ENCODE measurements at regions not wholly inside any gene's neighbourhood (a gene's known extent, or its start where the extent isn't known, plus 50 kb on each side); places are given as distances from the start of the nearest gene placed in this dataset.
"Not testable (repeated sequence)": the region's sequence is repeated elsewhere in the genome, so short reads cannot be mapped to it uniquely, and the experiment has no call there.

DNA sequence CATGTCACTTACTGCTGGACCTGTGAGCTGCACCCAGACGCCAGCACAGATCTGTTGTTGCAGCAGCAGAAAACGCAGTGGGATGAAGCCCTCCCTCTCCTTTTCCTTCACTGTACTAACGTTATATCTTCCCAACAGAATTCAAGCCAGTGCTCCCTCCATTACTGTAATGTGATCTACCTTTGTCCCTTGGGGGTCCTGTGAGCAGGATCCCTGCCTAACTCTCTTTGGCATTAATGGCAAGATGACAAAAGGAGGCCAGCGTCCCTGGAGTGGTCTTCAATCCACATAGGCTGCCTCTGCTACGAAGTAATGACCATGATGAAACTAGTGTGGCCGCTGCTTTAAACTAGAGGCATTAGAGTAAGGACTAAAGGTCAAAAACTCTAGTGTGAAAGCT is 69.3 kb upstream of the SOX14 start:
- Histone ChIP-seq H3K27ac (ENCODE audit: low read depth, low read length) (peak overlapping the region; percentile 47), H3K9ac (ENCODE audit: low read depth, low read length) (no peak overlapping the region), H3K9me3 (ENCODE audit: control insufficient read depth, insufficient read depth, low read length) (no peaks in the 10 kb centered on the region), H3K4me1 (ENCODE audit: control insufficient read depth, insufficient read depth, low read length) (peaks cover 18% of the 10 kb centered on the region), H3K4me3 (ENCODE audit: low read depth, low read length) (no peak overlapping the region), H3K27me3 (ENCODE audit: control insufficient read depth, insufficient read depth, low read length) (no peaks in the 10 kb centered on the region), H3K36me3 (ENCODE audit: control insufficient read depth, insufficient read depth, low read length) (no peaks in the 10 kb centered on the region)

DNA sequence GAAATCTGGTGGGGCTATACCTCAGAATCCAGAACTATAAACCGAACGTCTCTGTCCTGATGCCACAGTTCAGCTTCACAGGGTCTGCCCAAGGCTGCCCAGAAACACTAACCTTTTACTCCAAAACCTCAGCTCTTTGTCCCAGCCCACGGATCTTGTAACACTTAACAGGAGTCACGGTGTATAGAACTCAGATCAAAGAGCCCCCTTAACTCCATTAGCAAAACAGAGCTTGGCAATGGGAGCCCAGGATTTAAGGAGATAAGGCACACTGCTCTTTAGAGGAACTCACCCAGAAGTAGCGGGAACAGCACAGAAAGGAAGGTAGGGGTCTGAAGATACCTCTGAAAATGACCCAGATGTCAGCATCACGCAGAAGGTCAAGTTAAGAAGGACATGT is 68.8 kb upstream of the SOX14 start:
- no peak overlapping the region for H3K9ac ChIP-seq (ENCODE audit: low read depth, low read length)
- H3K4me3 ChIP-seq (ENCODE audit: low read depth, low read length) = no peak overlapping the region
- peaks cover 18% of the 10 kb centered on the region for H3K4me1 ChIP-seq (ENCODE audit: control insufficient read depth, insufficient read depth, low read length)
- no peaks in the 10 kb centered on the region for H3K36me3 ChIP-seq (ENCODE audit: control insufficient read depth, insufficient read depth, low read length)
- no peaks in the 10 kb centered on the region for H3K9me3 ChIP-seq (ENCODE audit: control insufficient read depth, insufficient read depth, low read length)
- peak overlapping the region; percentile 47 for H3K27ac ChIP-seq (ENCODE audit: low read depth, low read length)
- no peaks in the 10 kb centered on the region for H3K27me3 ChIP-seq (ENCODE audit: control insufficient read depth, insufficient read depth, low read length)

DNA sequence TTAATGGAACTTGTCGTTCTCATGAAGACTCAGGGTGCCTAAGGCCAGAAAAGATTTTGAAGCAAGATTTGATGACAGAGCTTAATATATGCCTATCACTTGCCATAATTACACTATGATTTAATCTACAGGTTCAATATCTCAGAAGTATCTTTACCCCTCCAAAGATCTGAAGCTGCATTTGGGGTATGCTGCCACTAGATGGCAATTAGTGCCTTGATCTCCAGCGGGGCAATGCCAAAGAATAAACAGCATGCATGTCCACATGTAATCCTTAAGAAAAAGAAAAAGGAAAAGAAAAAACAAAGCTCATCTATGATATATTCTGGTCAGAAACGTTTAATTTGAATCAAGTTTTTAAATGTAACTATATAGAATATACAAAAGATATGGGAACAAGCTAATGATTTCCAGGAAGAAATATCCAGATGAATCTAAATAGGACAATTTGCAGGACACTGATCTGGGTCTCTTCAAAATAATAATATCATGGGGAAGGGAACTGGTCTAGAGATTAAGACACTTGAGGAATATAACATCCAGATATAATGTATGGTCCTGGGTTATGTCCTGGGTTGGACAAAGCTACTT is 55.0 kb upstream of the SOX14 start:
- Histone ChIP-seq H3K9ac (ENCODE audit: low read depth, low read length) (no peak overlapping the region), H3K27me3 (ENCODE audit: control insufficient read depth, insufficient read depth, low read length) (no peaks in the 10 kb centered on the region; the same call in 1 of the 2 replicates), H3K36me3 (ENCODE audit: control insufficient read depth, insufficient read depth, low read length) (no peaks in the 10 kb centered on the region), H3K4me3 (ENCODE audit: low read depth, low read length) (no peak overlapping the region), H3K9me3 (ENCODE audit: control insufficient read depth, insufficient read depth, low read length) (no peaks in the 10 kb centered on the region), H3K4me1 (ENCODE audit: control insufficient read depth, insufficient read depth, low read length) (no peaks in the 10 kb centered on the region), H3K27ac (ENCODE audit: low read depth, low read length) (no peak overlapping the region)

DNA sequence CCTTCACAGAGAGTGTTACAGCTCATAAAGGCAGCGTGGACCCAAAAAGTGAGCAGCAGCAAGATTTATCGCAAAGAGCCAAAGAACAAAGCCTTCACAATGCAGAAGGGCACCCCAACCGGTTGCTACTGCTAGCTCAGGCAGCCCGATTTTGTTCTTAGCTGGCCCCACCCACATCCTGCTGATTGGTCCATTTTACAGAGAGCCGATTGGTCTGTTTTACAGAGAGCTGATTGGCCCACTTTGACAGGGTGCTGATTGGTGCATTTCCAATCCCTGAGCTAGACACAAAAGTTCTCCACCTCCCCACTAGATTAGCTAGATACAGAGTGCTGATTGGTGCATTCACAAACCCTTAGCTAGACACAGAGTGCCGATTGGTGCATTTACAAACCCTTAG is 50.1 kb upstream of the SOX14 start:
- H3K36me3 ChIP-seq (ENCODE audit: control insufficient read depth, insufficient read depth, low read length); H3K27me3 ChIP-seq (ENCODE audit: control insufficient read depth, insufficient read depth, low read length); H3K4me3 ChIP-seq (ENCODE audit: low read depth, low read length): not testable (repeated sequence)

More for the DNA sequence above, 50.1 kb upstream of the SOX14 start:
- not testable (repeated sequence) for H3K4me1 ChIP-seq (ENCODE audit: control insufficient read depth, insufficient read depth, low read length); H3K27ac ChIP-seq (ENCODE audit: low read depth, low read length); H3K9me3 ChIP-seq (ENCODE audit: control insufficient read depth, insufficient read depth, low read length); H3K9ac ChIP-seq (ENCODE audit: low read depth, low read length)

Data from HUES48 (cell line).